GM12878 (cell line): ENCODE measurements at regions not wholly inside any gene's neighbourhood (a gene's known extent, or its start where the extent isn't known, plus 50 kb on each side); places are given as distances from the start of the nearest gene placed in this dataset.

Experiments
- ATAC-seq: fragments of 200-7000 bp; cut with Tn5 transposase; 3 replicates; pipeline ENCODE4 v1.9.1; 2020; ENCODE audit warnings: mild to moderate bottlenecking, moderate library complexity
- BruUV-seq: library from RNA; stranded (reverse); fragments of 400-500 nt; replicated peaks from 2 replicates; lab custom pipeline; 2021; lab: Mats Ljungman, UMichigan
- CTCF ChIA-PET: fragments of 300-600 bp; sonication (Branson Sonifier 250); formaldehyde crosslinking; extraction: SDS; loops from one replicate; lab custom pipeline; 2021; ENCODE audit warnings: inconsistent platforms; lab: Yijun Ruan, JAX
- POLR2A ChIA-PET: fragments of 350-600 bp; formaldehyde crosslinking; extraction: SDS; loops from one replicate; lab custom pipeline; 2021; ENCODE audit warnings: inconsistent platforms; lab: Charles Lee
- RAD21 ChIA-PET: fragments of 300-600 bp; sonication (Branson Sonifier 250); formaldehyde crosslinking; loops from one replicate; lab custom pipeline; 2023; ENCODE audit warnings: antibody characterized with exemption; ENCODE audit not compliant: unreplicated experiment; lab: Charles Lee
- SMC1A ChIA-PET: fragments of 300-600 bp; sonication (Branson Sonifier 250); formaldehyde crosslinking; loops from one replicate; lab custom pipeline; 2023; ENCODE audit not compliant: unreplicated experiment, uncharacterized antibody; lab: Charles Lee
- DNase-seq: peaks from one replicate; pipeline ENCODE4 v3.0.0-alpha.2; 2011; ENCODE audit warnings: low read depth, low spot score
- FAIRE-seq: peaks from 3 replicates; lab custom pipeline; 2011; peaks lifted over from hg19 to GRCh38; lab: Jason Lieb, UNC
- H2AFZ ChIP-seq: 2 replicates; pipeline ENCODE4 v1.6.0; 2011; ENCODE audit warnings: low read depth, low read length, control low read depth; ENCODE audit not compliant: control insufficient read depth
- H3K27ac ChIP-seq: 2 replicates; pipeline ENCODE4 v1.5.1; 2011; ENCODE audit warnings: control low read depth; ENCODE audit not compliant: control insufficient read depth, insufficient read depth
- H3K27me3 ChIP-seq, 2 experiments: replicated peaks in 1 of 2; 2 replicates each; pipeline versions ENCODE4 v1.6.0 to v1.6.1; 2011; ENCODE audit warnings: low read length in 1 of 2; ENCODE audit not compliant: control insufficient read depth in 2 of 2, insufficient read depth in 2 of 2
- H3K36me3 ChIP-seq, 2 experiments: 2 replicates each; pipeline ENCODE4 v1.5.1; 2011; ENCODE audit warnings: low read length in 1 of 2; ENCODE audit not compliant: control insufficient read depth in 2 of 2, insufficient read depth in 2 of 2
- H3K4me1 ChIP-seq: 2 replicates; pipeline ENCODE4 v1.6.1; 2011; ENCODE audit warnings: mild to moderate bottlenecking, low read length, moderate library complexity, mixed read lengths; ENCODE audit not compliant: control insufficient read depth, insufficient read depth
- H3K4me2 ChIP-seq: 2 replicates; pipeline ENCODE4 v1.6.0; 2011; ENCODE audit warnings: control low read depth; ENCODE audit not compliant: control insufficient read depth, insufficient read depth
- H3K4me3 ChIP-seq: fragments of 200-600 bp; sonication (generic); 2 replicates; pipeline ENCODE4 v1.5.1; 2016
- H3K79me2 ChIP-seq: 2 replicates; pipeline ENCODE4 v1.6.0; 2011; ENCODE audit warnings: low read length; ENCODE audit not compliant: control insufficient read depth, insufficient read depth
- H3K9ac ChIP-seq: 2 replicates; pipeline ENCODE4 v1.8.0; 2011; ENCODE audit warnings: low read length, control low read depth, mixed read lengths; ENCODE audit not compliant: control insufficient read depth, insufficient read depth
- H3K9me3 ChIP-seq: replicated peaks from 3 replicates; pipeline ENCODE4 v1.5.1; 2011; ENCODE audit warnings: mild to moderate bottlenecking, low read length; ENCODE audit not compliant: control insufficient read depth, insufficient read depth
- H4K20me1 ChIP-seq: 2 replicates; pipeline ENCODE4 v1.6.0; 2011; ENCODE audit not compliant: control insufficient read depth, insufficient read depth
- ATF7 ChIP-seq: fragments of 450-650 bp; IDR thresholded peaks from 2 replicates; pipeline ENCODE4 v1.6.1; 2016; ENCODE audit warnings: low read depth, mild to moderate bottlenecking
- BACH1 ChIP-seq: fragments of 450-650 bp; IDR thresholded peaks from 2 replicates; pipeline ENCODE4 v1.6.1; 2017; ENCODE audit warnings: mild to moderate bottlenecking, borderline replicate concordance
- CTCF ChIP-seq, 3 experiments: IDR thresholded peaks in 2 of 3; conservative IDR thresholded peaks in 1 of 3; 2 replicates each; pipeline ENCODE4 v1.5.1; 2011; ENCODE audit warnings: low read depth in 3 of 3, low read length in 3 of 3, mild to moderate bottlenecking in 3 of 3, control low read depth in 2 of 3, moderate library complexity in 2 of 3, inconsistent platforms in 1 of 3, mixed read lengths in 1 of 3; ENCODE audit not compliant: control insufficient read depth in 2 of 3, insufficient read depth in 1 of 3; ENCODE audit errors: extremely low read depth in 1 of 3
- GATAD2B ChIP-seq: fragments of 450-650 bp; conservative IDR thresholded peaks from 2 replicates; pipeline ENCODE4 v1.6.1; 2017; ENCODE audit warnings: low read depth, mild to moderate bottlenecking, moderate library complexity
- HCFC1 ChIP-seq: fragments of 150-350 bp; IDR thresholded peaks from 2 replicates; pipeline ENCODE4 v1.6.1; 2014; ENCODE audit warnings: low read length
- HDGF ChIP-seq: fragments of 450-650 bp; IDR thresholded peaks from 2 replicates; pipeline ENCODE4 v1.6.1; 2016; ENCODE audit warnings: antibody characterized with exemption
- RB1 ChIP-seq: fragments of 450-650 bp; formaldehyde crosslinking; IDR thresholded peaks from 2 replicates; pipeline ENCODE4 v1.6.1; 2017; ENCODE audit warnings: mild to moderate bottlenecking, borderline replicate concordance
- SKIL ChIP-seq: fragments of 450-650 bp; IDR thresholded peaks from 2 replicates; pipeline ENCODE4 v1.6.1; 2017; ENCODE audit warnings: mild to moderate bottlenecking, low read depth, inconsistent platforms; ENCODE audit not compliant: poor library complexity, severe bottlenecking
- TCF12 ChIP-seq: IDR thresholded peaks from 2 replicates; pipeline ENCODE4 v1.6.1; 2011; ENCODE audit warnings: low read depth, mild to moderate bottlenecking, low read length
- YY1 ChIP-seq: IDR thresholded peaks from 2 replicates; pipeline ENCODE4 v1.6.1; 2011; ENCODE audit warnings: low read depth, mild to moderate bottlenecking, low read length
- ZNF217 ChIP-seq: fragments of 450-650 bp; IDR thresholded peaks from 2 replicates; pipeline ENCODE4 v1.6.1; 2017; ENCODE audit warnings: antibody characterized with exemption, mild to moderate bottlenecking
- WGBS: methylation state at CpG from one replicate; pipeline ENCODE4 v1.1.6; 2016; ENCODE audit warnings: low lambda C conversion rate; ENCODE audit not compliant: insufficient replicate concordance, insufficient coverage; ENCODE audit errors: missing lambda C conversion rate; 5-methylcytosine and 5-hydroxymethylcytosine counted together
- in situ Hi-C: fragments of 300-500 bp; cut with MboI; formaldehyde crosslinking; loops from 9 replicates; pipeline ENCODE4 v1.14.3; 2018; ENCODE audit warnings: mixed read lengths
- intact Hi-C: fragments of 100-400 bp; cut with micrococcal nuclease; formaldehyde crosslinking; loops from one replicate; pipeline ENCODE4 v1.14.2; 2022; ENCODE audit not compliant: unreplicated experiment

GRCh38 chr5:120843390-120843980 is 379.4 kb downstream of the PRR16 start:
- Histone ChIP-seq H3K9me3 (no peaks in the 10 kb centered on the region), H3K4me1 (no peaks in the 10 kb centered on the region), H3K36me3 (no peaks in the 10 kb centered on the region), H3K79me2 (no peaks in the 10 kb centered on the region), H3K4me2 (no peak overlapping the region), H4K20me1 (no peaks in the 10 kb centered on the region), H3K4me3 (no peak overlapping the region), H3K27ac (no peak overlapping the region), H2AFZ (no peak overlapping the region)
- in situ Hi-C loops: no loop called here
- DNase-seq (no peak), ATAC-seq (no peak), FAIRE-seq (no peak)
- POLR2A ChIA-PET: no interaction called here
- CTCF ChIA-PET: no interaction called here
- no TSS peak for BruUV-seq
- SMC1A ChIA-PET: no interaction called here
- intact Hi-C loops: no loop called here
- RAD21 ChIA-PET: no interaction called here
- no peak for TF ChIP-seq SKIL
- no peak for TF ChIP-seq TCF12
- TF ChIP-seq RB1: no peak
- TF ChIP-seq BACH1: no peak
- no peak for TF ChIP-seq CTCF (IDR thresholded peaks at IDR 0.05 in 2 of 3, conservative IDR thresholded peaks at IDR 0.05 in 1 of 3; ENCODE audit: control insufficient read depth in 2 of 3, extremely low read depth in 1 of 3, insufficient read depth in 1 of 3, low read depth in 3 of 3, low read length in 3 of 3)
- TF ChIP-seq ATF7: no peak
- TF ChIP-seq YY1: no peak
- TF ChIP-seq GATAD2B: no peak
- TF ChIP-seq HCFC1: no peak
- no peak for TF ChIP-seq ZNF217
- no peak for TF ChIP-seq HDGF
- TF ChIP-seq, all 136 proteins: peak for 0
- Histone ChIP-seq H3K27me3 (no peaks in the 10 kb centered on the region), H3K9ac (no peak overlapping the region)
- 0% methylated on average over 3 of the region's 3 CpGs for WGBS
